ENCODE measurements at regions not wholly inside any gene's neighbourhood (a gene's known extent, or its start where the extent isn't known, plus 50 kb on each side); places are given as distances from the start of the nearest gene placed in this dataset.

DNA sequence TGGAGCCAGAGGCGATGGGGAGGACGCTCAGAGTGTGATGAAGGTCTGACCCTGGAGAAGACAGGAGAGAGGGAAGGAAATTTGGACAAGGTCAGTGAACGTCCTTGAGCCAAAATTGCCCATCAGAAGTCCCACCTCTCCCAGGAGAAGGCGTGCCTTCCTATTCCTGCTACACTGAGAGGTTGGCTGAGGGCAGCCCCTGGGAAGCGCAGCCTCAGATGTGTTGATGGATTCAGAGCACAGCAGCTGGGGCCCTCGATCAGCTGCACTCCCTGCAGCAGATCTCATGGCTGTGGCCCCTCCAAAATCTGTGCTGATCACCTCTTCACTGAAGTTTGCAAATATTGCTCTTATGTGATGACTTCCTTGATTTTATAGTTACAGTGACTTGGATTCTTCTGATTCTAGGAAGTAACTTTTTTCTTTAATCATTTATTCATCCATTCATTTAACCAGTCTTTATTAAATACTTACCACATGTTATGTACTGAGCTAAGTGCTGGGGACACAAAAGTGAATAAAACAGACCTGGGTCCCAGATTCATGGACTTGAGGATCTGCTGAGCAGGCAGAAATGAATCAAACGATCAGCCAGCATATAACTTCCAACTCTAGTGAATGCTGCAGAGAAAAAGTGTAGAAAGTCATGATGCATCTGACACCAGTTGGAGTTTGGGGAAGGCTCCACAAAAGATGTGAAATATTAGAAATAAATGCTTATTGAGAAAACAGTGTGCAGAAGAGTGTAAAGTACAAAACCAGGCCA lies 69.6 kb upstream of the ARMC2 start:
- ChIA-PET CTCF (interaction anchor here (0.6 to 1.2 kb wide), 2 partner anchors 115 to 166 kb away, joined by 3 read pairs; no protein-coding TSS in a partner anchor), POLR2A (interaction anchor here (0.9 kb wide), 1 partner anchor 220 kb away, joined by 3 read pairs; no protein-coding TSS in a partner anchor)
- TF ChIP-seq FOXA1 (IDR thresholded peaks at IDR 0.05) (no peak), ARNT (IDR thresholded peaks at IDR 0.05) (no peak), SP1 (IDR thresholded peaks at IDR 0.05) (no peak), SUZ12 (IDR thresholded peaks at IDR 0.05) (no peak), NFRKB (IDR thresholded peaks at IDR 0.05) (no peak), HDGF (IDR thresholded peaks at IDR 0.05; ENCODE audit: borderline replicate concordance) (no peak), ELF4 (IDR thresholded peaks at IDR 0.05) (no peak), CTBP1 (IDR thresholded peaks at IDR 0.05; ENCODE audit: borderline replicate concordance) (no peak), FOXK2 (IDR thresholded peaks at IDR 0.05) (no peak), ZNF384 (IDR thresholded peaks at IDR 0.05) (no peak), BHLHE40 (IDR thresholded peaks at IDR 0.05; ENCODE audit: borderline replicate concordance) (no peak), TARDBP (IDR thresholded peaks at IDR 0.05) (no peak), L3MBTL2 (conservative IDR thresholded peaks at IDR 0.05) (no peak), LEF1 (IDR thresholded peaks at IDR 0.05; ENCODE audit: borderline replicate concordance) (no peak), FOXM1 (IDR thresholded peaks at IDR 0.05; ENCODE audit: borderline replicate concordance) (no peak)
- TF ChIP-seq, protein P1, sequence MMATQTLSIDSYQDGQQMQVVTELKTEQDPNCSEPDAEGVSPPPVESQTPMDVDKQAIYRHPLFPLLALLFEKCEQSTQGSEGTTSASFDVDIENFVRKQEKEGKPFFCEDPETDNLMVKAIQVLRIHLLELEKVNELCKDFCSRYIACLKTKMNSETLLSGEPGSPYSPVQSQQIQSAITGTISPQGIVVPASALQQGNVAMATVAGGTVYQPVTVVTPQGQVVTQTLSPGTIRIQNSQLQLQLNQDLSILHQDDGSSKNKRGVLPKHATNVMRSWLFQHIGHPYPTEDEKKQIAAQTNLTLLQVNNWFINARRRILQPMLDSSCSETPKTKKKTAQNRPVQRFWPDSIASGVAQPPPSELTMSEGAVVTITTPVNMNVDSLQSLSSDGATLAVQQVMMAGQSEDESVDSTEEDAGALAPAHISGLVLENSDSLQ (IDR thresholded peaks at IDR 0.05) = no peak
- DNase-seq (ENCODE audit: extremely low spot score) = no peak

DNA sequence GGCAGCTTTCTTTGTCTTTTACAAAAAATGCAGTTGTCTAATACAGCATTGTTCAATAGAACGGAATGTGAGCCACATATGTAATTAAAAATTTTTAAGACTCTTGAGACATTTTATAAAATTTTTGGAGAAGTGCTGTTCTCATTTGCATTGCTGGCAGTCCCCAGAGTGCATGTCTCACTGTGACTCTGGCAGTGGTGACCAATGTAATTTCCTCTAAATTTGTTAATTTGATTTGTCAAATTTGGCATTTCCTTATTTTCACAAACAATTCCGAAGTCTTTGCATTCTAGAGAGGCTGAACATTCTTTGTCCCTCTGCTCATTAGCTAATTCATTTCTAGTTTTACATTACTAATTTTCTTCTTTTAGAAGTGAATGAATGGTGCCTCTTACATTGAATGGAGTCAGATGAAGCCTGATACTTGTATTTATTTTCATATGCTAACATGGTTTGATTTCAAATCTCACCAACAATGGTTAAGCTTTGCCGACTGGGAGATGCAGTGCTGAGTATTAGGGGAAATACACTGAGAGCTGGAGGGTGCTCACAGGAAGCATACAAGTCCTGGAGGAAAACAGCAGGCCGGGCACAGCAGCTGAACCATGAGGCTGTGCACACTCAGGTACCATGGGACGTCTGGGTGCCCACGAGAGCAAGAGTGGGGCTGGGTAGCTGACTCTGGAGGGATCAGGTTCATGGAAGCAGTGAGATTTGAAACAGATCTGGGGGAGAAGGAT lies 68.5 kb upstream of the ARMC2 start:
- POLR2A ChIA-PET = interaction anchor here (0.9 to 1.4 kb wide), 2 partner anchors 217 to 221 kb away, joined by 3 read pairs; no protein-coding TSS in a partner anchor
- TF ChIP-seq, protein P1 (IDR thresholded peaks at IDR 0.05) = no peak
- TF ChIP-seq SP1 (IDR thresholded peaks at IDR 0.05) (no peak), FOXM1 (IDR thresholded peaks at IDR 0.05; ENCODE audit: borderline replicate concordance) (no peak), ZNF384 (IDR thresholded peaks at IDR 0.05) (no peak), ELF4 (IDR thresholded peaks at IDR 0.05) (no peak), TARDBP (IDR thresholded peaks at IDR 0.05) (no peak), NFRKB (IDR thresholded peaks at IDR 0.05) (no peak), CTBP1 (IDR thresholded peaks at IDR 0.05; ENCODE audit: borderline replicate concordance) (no peak), FOXA1 (IDR thresholded peaks at IDR 0.05) (no peak), L3MBTL2 (conservative IDR thresholded peaks at IDR 0.05) (no peak), SUZ12 (IDR thresholded peaks at IDR 0.05) (no peak), FOXK2 (IDR thresholded peaks at IDR 0.05) (no peak), HDGF (IDR thresholded peaks at IDR 0.05; ENCODE audit: borderline replicate concordance) (no peak), LEF1 (IDR thresholded peaks at IDR 0.05; ENCODE audit: borderline replicate concordance) (no peak), BHLHE40 (IDR thresholded peaks at IDR 0.05; ENCODE audit: borderline replicate concordance) (no peak), ARNT (IDR thresholded peaks at IDR 0.05) (no peak)
- DNase-seq (ENCODE audit: extremely low spot score) = no peak
- CTCF ChIA-PET = interaction anchor here (1.2 kb wide), 1 partner anchor 114 kb away, joined by 3 read pairs; no protein-coding TSS in a partner anchor

DNA sequence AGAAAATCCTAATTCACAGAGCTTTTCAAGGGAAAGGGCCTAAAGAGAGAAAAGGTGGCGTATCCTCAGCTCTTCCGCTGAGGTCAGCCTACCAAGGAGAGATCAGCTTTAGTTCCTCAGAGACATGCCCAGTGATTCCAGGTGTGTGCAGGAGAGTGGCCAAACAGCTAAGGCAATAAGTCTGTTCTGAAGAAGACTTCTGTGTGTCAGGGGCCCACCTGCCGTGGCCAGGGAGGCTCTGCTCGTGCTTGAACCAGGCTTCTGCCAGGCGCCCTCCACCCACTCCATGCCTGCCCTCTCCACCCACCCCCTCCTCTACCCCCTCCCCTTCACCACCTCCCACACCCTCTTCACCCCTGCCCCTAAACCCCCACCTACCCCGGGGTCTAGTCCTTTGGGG lies 67.4 kb upstream of the ARMC2 start:
- no peak for TF ChIP-seq HDGF (IDR thresholded peaks at IDR 0.05; ENCODE audit: borderline replicate concordance)
- TF ChIP-seq, protein P1 (IDR thresholded peaks at IDR 0.05) = no peak
- no peak for TF ChIP-seq CTBP1 (IDR thresholded peaks at IDR 0.05; ENCODE audit: borderline replicate concordance)
- CTCF ChIA-PET = interaction anchor here (0.6 to 0.7 kb wide), 3 partner anchors 11 to 295 kb away, joined by 3 to 6 read pairs (median 4); no protein-coding TSS in a partner anchor
- POLR2A ChIA-PET = interaction anchor here (1.4 kb wide), 1 partner anchor 218 kb away, joined by 3 read pairs; no protein-coding TSS in a partner anchor

DNA sequence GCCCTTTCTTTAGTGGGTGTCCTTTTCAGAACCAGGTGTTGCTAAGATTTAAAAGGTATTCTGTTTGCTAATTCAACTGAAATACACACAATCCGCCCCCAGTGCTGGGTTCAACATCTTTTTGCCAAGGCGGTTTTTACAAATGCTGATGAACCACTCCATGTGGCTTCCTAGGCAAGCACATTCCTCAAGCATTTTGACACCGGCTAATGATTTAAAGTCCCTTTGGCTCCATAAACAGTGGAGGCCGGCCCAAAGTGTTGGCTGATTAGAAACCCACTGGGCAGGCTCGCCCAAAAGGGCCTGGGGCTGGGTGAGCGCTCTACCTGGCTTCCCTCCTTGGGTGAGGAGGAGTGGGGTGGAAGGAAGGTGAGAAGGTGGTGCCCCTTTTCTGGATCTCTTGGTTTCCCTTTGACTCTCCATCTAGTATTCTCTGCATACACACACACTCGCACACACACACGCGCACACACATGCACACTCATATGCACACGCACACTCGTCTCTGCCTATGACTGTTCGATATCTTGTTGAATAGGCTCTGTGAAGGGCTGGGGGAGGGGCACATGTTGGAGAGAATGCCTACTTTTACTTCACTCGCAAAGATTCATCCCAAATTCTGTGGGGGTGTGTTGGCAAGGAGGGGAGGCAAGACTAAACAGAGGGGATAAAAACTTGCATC lies 66.7 kb upstream of the ARMC2 start:
- ChIA-PET POLR2A (interaction anchor here (1.0 kb wide), 1 partner anchor 222 kb away, joined by 3 read pairs; no protein-coding TSS in a partner anchor), CTCF (interaction anchor here (0.6 kb wide), 1 partner anchor 101 kb away, joined by 4 read pairs; no protein-coding TSS in a partner anchor)
- DNase-seq (ENCODE audit: extremely low spot score) = no peak
- TF ChIP-seq SUZ12 (IDR thresholded peaks at IDR 0.05) (no peak), L3MBTL2 (conservative IDR thresholded peaks at IDR 0.05) (no peak), BHLHE40 (IDR thresholded peaks at IDR 0.05; ENCODE audit: borderline replicate concordance) (no peak), TARDBP (IDR thresholded peaks at IDR 0.05) (no peak), ZNF384 (IDR thresholded peaks at IDR 0.05) (no peak), CTBP1 (IDR thresholded peaks at IDR 0.05; ENCODE audit: borderline replicate concordance) (no peak), FOXM1 (IDR thresholded peaks at IDR 0.05; ENCODE audit: borderline replicate concordance) (no peak), ELF4 (IDR thresholded peaks at IDR 0.05) (no peak), HDGF (IDR thresholded peaks at IDR 0.05; ENCODE audit: borderline replicate concordance) (no peak), ARNT (IDR thresholded peaks at IDR 0.05) (no peak), LEF1 (IDR thresholded peaks at IDR 0.05; ENCODE audit: borderline replicate concordance) (no peak)

More for the DNA sequence above, 67.4 kb upstream of the ARMC2 start:
- DNase-seq (ENCODE audit: extremely low spot score) = no peak

Data from HEK293T (cell line).